ENCODE measurements at regions not wholly inside any gene's neighbourhood (a gene's known extent, or its start where the extent isn't known, plus 50 kb on each side); places are given as distances from the start of the nearest gene placed in this dataset.

- in situ Hi-C loops (cut with MboI; ENCODE audit: low pct_ligation_motif_present in 1 of 4, low pct_unique_long_range_greater_than_20kb in 1 of 4, low sequenced_read_pairs in 3 of 4): no loop called here
- DNase-seq: peak; percentile 1
- no peaks in the 10 kb centered on the region for H3K9me3 ChIP-seq
- H3K36me3 ChIP-seq: no peaks in the 10 kb centered on the region
- no peak overlapping the region for H3K4me3 ChIP-seq
- no peaks in the 10 kb centered on the region for H3K27me3 ChIP-seq
- 88% methylated on average over 8 to 20 of the region's 20 CpGs for WGBS, 2 donors (ENCODE audit: low coverage in 1 of 2)
- no peak overlapping the region for H3K27ac ChIP-seq
- H3K4me1 ChIP-seq: peaks cover 3 to 23% (median 17%) of the 10 kb centered on the region in 4 donors
- intact Hi-C loops (cut with DNase I; ENCODE audit: low total_unique reads): no loop called here
- TF ChIP-seq, protein P1, sequence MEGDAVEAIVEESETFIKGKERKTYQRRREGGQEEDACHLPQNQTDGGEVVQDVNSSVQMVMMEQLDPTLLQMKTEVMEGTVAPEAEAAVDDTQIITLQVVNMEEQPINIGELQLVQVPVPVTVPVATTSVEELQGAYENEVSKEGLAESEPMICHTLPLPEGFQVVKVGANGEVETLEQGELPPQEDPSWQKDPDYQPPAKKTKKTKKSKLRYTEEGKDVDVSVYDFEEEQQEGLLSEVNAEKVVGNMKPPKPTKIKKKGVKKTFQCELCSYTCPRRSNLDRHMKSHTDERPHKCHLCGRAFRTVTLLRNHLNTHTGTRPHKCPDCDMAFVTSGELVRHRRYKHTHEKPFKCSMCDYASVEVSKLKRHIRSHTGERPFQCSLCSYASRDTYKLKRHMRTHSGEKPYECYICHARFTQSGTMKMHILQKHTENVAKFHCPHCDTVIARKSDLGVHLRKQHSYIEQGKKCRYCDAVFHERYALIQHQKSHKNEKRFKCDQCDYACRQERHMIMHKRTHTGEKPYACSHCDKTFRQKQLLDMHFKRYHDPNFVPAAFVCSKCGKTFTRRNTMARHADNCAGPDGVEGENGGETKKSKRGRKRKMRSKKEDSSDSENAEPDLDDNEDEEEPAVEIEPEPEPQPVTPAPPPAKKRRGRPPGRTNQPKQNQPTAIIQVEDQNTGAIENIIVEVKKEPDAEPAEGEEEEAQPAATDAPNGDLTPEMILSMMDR (IDR thresholded peaks at IDR 0.05): no peak
- no peak for TF ChIP-seq POLR2AphosphoS5 (IDR thresholded peaks at IDR 0.05)
- TF ChIP-seq POLR2A (IDR thresholded peaks at IDR 0.05): no peak
- no peak for TF ChIP-seq EP300 (IDR thresholded peaks at IDR 0.05; ENCODE audit: low read depth)
Observed at GRCh38 chr11:134518616-134519389, 106.8 kb upstream of the B3GAT1 start.

- TF ChIP-seq, protein P1 (IDR thresholded peaks at IDR 0.05): no peak
- no peak for TF ChIP-seq POLR2A (IDR thresholded peaks at IDR 0.05)
- TF ChIP-seq POLR2AphosphoS5 (IDR thresholded peaks at IDR 0.05): no peak
- TF ChIP-seq EP300 (IDR thresholded peaks at IDR 0.05; ENCODE audit: low read depth): no peak
- peak; percentile 10 for DNase-seq
Observed at GRCh38 chr11:134517621-134518293, 105.7 kb upstream of the B3GAT1 start.

DNA sequence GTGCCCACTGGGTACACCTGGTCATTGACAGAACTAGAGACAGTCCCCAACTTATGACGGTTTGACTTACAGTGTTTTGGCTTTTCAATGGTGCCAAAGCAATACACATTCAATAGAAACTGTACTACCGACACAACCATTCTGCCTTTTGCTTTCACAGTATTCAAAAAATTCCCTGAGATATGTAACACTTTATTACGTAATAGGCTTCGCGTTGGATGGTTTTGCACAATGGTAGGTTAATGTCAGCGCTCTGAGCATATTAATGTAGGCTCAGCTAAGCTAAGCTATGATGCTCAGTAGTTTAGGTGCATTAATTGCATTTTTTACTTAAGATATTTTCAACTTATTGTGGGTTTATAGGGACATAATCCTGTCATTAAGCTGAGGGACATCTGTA is 105.1 kb upstream of the B3GAT1 start:
- intact Hi-C loops (cut with DNase I; ENCODE audit: low total_unique reads) (no loop called here), in situ Hi-C loops (cut with MboI; ENCODE audit: low pct_ligation_motif_present in 1 of 4, low pct_unique_long_range_greater_than_20kb in 1 of 4, low sequenced_read_pairs in 3 of 4) (no loop called here)
- Histone ChIP-seq H3K4me1 (peaks cover 3 to 23% (median 17%) of the 10 kb centered on the region in 4 donors), H3K27ac (no peak overlapping the region), H3K27me3 (no peaks in the 10 kb centered on the region), H3K4me3 (no peak overlapping the region), H3K9me3 (no peaks in the 10 kb centered on the region), H3K36me3 (no peaks in the 10 kb centered on the region)
- no peak for DNase-seq
- no peak for TF ChIP-seq POLR2A (IDR thresholded peaks at IDR 0.05)
- TF ChIP-seq, protein P1 (IDR thresholded peaks at IDR 0.05): no peak
- no peak for TF ChIP-seq EP300 (IDR thresholded peaks at IDR 0.05; ENCODE audit: low read depth)
- no peak for TF ChIP-seq POLR2AphosphoS5 (IDR thresholded peaks at IDR 0.05)
- WGBS, 2 donors (ENCODE audit: low coverage in 1 of 2): 82 to 88% methylated on average over 4 to 6 of the region's 6 CpGs

More at GRCh38 chr11:134517621-134518293, 105.7 kb upstream of the B3GAT1 start:
- Histone ChIP-seq H3K4me1 (peaks cover 3 to 23% (median 17%) of the 10 kb centered on the region in 4 donors), H3K4me3 (no peak overlapping the region), H3K9me3 (no peaks in the 10 kb centered on the region), H3K27me3 (no peaks in the 10 kb centered on the region), H3K36me3 (no peaks in the 10 kb centered on the region), H3K27ac (no peak overlapping the region)
- in situ Hi-C loops (cut with MboI; ENCODE audit: low pct_ligation_motif_present in 1 of 4, low pct_unique_long_range_greater_than_20kb in 1 of 4, low sequenced_read_pairs in 3 of 4): no loop called here
- intact Hi-C loops (cut with DNase I; ENCODE audit: low total_unique reads): no loop called here
- WGBS, 2 donors (ENCODE audit: low coverage in 1 of 2): 0 to 57% methylated on average over 1 to 14 of the region's 14 CpGs

DNA sequence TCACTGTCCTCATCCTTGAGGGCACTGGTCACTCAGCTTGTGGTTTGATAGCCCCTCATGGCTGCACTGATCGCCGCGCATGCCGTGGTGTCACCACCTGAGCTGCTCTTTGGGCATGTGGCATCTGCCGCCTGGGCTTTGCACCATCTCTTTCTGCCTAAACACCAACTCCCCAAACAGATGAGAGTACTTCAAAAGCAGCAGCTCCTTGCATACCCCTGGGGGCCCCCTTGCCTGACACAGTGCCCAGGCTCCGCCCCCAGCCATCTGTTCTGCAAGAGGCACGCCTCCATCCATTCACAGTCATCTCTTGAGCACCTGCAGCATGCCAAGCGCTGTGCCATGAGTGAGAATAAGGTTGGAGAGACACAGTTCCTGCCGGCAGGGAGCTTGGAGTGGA is 104.5 kb upstream of the B3GAT1 start:
- no peaks in the 10 kb centered on the region for H3K36me3 ChIP-seq
- in situ Hi-C loops (cut with MboI; ENCODE audit: low pct_ligation_motif_present in 1 of 4, low pct_unique_long_range_greater_than_20kb in 1 of 4, low sequenced_read_pairs in 3 of 4): no loop called here
- intact Hi-C loops (cut with DNase I; ENCODE audit: low total_unique reads): no loop called here
- no peaks in the 10 kb centered on the region for H3K27me3 ChIP-seq
- DNase-seq: peak; percentile 9
- 67% methylated on average over 9 of the region's 9 CpGs; no CpG with 5 or more reads in 1 of the 2 donors for WGBS, 2 donors (ENCODE audit: low coverage in 1 of 2)
- H3K4me1 ChIP-seq: peaks cover 3 to 23% (median 17%) of the 10 kb centered on the region in 4 donors
- H3K27ac ChIP-seq: no peak overlapping the region
- H3K4me3 ChIP-seq: no peak overlapping the region
- H3K9me3 ChIP-seq: no peaks in the 10 kb centered on the region
- TF ChIP-seq, protein P1 (IDR thresholded peaks at IDR 0.05): no peak
- no peak for TF ChIP-seq POLR2A (IDR thresholded peaks at IDR 0.05)
- no peak for TF ChIP-seq EP300 (IDR thresholded peaks at IDR 0.05; ENCODE audit: low read depth)
- TF ChIP-seq POLR2AphosphoS5 (IDR thresholded peaks at IDR 0.05): no peak
